Neural cell (in vitro differentiated cells): ENCODE measurements at regions not wholly inside any gene's neighbourhood (a gene's known extent, or its start where the extent isn't known, plus 50 kb on each side); places are given as distances from the start of the nearest gene placed in this dataset.
"Not testable (repeated sequence)": the region's sequence is repeated elsewhere in the genome, so short reads cannot be mapped to it uniquely, and the experiment has no call there.

Experiments
- H2AFZ ChIP-seq: fragments of 200-600, 300-800 bp; sonication (generic), shearing (Covaris generic); 2 replicates; pipeline ENCODE4 v1.6.0; 2014; ENCODE audit warnings: low read depth, mild to moderate bottlenecking, antibody characterized with exemption, low read length, moderate library complexity
- H3F3A ChIP-seq: fragments of 200-600 bp; shearing (Covaris generic); 2 replicates; pipeline ENCODE4 v1.6.1; 2016; ENCODE audit warnings: mild to moderate bottlenecking, moderate library complexity, mixed read lengths, antibody characterized with exemption, low read length; ENCODE audit not compliant: insufficient read depth, poor library complexity, severe bottlenecking
- H3K27ac ChIP-seq: fragments of 200-600, 300-800 bp; sonication (generic), shearing (Covaris generic); 2 replicates; pipeline ENCODE4 v1.5.1; 2014; ENCODE audit warnings: mild to moderate bottlenecking, low read length, moderate library complexity
- H3K27me3 ChIP-seq: fragments of 300-800, 200-600 bp; sonication (generic), shearing (Covaris generic); 2 replicates; pipeline ENCODE4 v1.6.0; 2014; ENCODE audit warnings: mild to moderate bottlenecking, low read depth, low read length, moderate library complexity; ENCODE audit not compliant: insufficient read depth
- H3K36me3 ChIP-seq: fragments of 300-800, 200-600 bp; sonication (generic), shearing (Covaris generic); 2 replicates; pipeline ENCODE4 v1.5.1; 2014; ENCODE audit warnings: mild to moderate bottlenecking, antibody characterized with exemption, low read length, moderate library complexity; ENCODE audit not compliant: insufficient read depth
- H3K4me2 ChIP-seq: fragments of 300-800, 200-600 bp; sonication (generic), shearing (Covaris generic); 2 replicates; pipeline ENCODE4 v1.6.0; 2014; ENCODE audit warnings: mild to moderate bottlenecking, low read length
- H3K4me3 ChIP-seq: fragments of 300-800, 200-600 bp; sonication (generic), shearing (Covaris generic); 2 replicates; pipeline ENCODE4 v1.5.1; 2014; ENCODE audit warnings: mild to moderate bottlenecking, low read length, moderate library complexity
- H3K79me2 ChIP-seq: fragments of 200-600 bp; shearing (Covaris generic); replicated peaks from 2 replicates; pipeline ENCODE4 v1.6.0; 2014; ENCODE audit warnings: mild to moderate bottlenecking, low read length, moderate library complexity; ENCODE audit not compliant: insufficient read depth
- H3K9ac ChIP-seq: fragments of 300-800, 200-600 bp; sonication (generic), shearing (Covaris generic); 2 replicates; pipeline ENCODE4 v1.6.1; 2016; ENCODE audit warnings: mild to moderate bottlenecking, low read length, mixed read lengths
- H3K9me2 ChIP-seq: fragments of 200-600 bp; shearing (Covaris generic); 2 replicates; pipeline ENCODE4 v1.6.1; 2016; ENCODE audit warnings: mild to moderate bottlenecking, low read length, mixed read lengths; ENCODE audit not compliant: insufficient read depth
- H3K9me3 ChIP-seq: fragments of 200-600, 300-800 bp; sonication (generic), shearing (Covaris generic); 2 replicates; pipeline ENCODE4 v1.6.1; 2016; ENCODE audit warnings: mild to moderate bottlenecking, mixed run types, low read length, moderate library complexity, mixed read lengths
- H4K20me1 ChIP-seq: fragments of 200-600 bp; shearing (Covaris generic); 2 replicates; pipeline ENCODE4 v1.6.1; 2016; ENCODE audit warnings: mild to moderate bottlenecking, mixed run types; ENCODE audit not compliant: insufficient read depth

- not testable (repeated sequence) for H3K27me3 ChIP-seq, H3K36me3 ChIP-seq, H3K79me2 ChIP-seq, H3K4me2 ChIP-seq, H3K4me3 ChIP-seq, H3K9me3 ChIP-seq, H2AFZ ChIP-seq, H3K9ac ChIP-seq, H3K27ac ChIP-seq, H4K20me1 ChIP-seq, H3F3A ChIP-seq, H3K9me2 ChIP-seq
Observed at GRCh38 chr1:146522345-146522744, 293.5 kb upstream of the NOTCH2NLA start.

GRCh38 chr1:146521804-146522203 is 293.0 kb upstream of the NOTCH2NLA start:
- not testable (repeated sequence) for H3K4me2 ChIP-seq, H3K4me3 ChIP-seq, H3K9ac ChIP-seq, H3K9me3 ChIP-seq, H3K9me2 ChIP-seq, H4K20me1 ChIP-seq, H3F3A ChIP-seq, H3K27ac ChIP-seq, H3K27me3 ChIP-seq, H3K79me2 ChIP-seq, H2AFZ ChIP-seq, H3K36me3 ChIP-seq

- not testable (repeated sequence) for H2AFZ ChIP-seq, H3K9me2 ChIP-seq, H3K27me3 ChIP-seq, H3F3A ChIP-seq, H3K4me3 ChIP-seq, H3K9me3 ChIP-seq, H4K20me1 ChIP-seq, H3K4me2 ChIP-seq, H3K27ac ChIP-seq, H3K9ac ChIP-seq, H3K36me3 ChIP-seq, H3K79me2 ChIP-seq
Observed at GRCh38 chr1:146513754-146514153, 284.9 kb upstream of the NOTCH2NLA start.

GRCh38 chr1:146511047-146511777 is 282.4 kb upstream of the NOTCH2NLA start:
- not testable (repeated sequence) for H3K9ac ChIP-seq, H3K27ac ChIP-seq, H4K20me1 ChIP-seq, H3K9me3 ChIP-seq, H3F3A ChIP-seq, H3K9me2 ChIP-seq, H3K36me3 ChIP-seq, H2AFZ ChIP-seq, H3K79me2 ChIP-seq, H3K4me3 ChIP-seq, H3K27me3 ChIP-seq, H3K4me2 ChIP-seq

DNA sequence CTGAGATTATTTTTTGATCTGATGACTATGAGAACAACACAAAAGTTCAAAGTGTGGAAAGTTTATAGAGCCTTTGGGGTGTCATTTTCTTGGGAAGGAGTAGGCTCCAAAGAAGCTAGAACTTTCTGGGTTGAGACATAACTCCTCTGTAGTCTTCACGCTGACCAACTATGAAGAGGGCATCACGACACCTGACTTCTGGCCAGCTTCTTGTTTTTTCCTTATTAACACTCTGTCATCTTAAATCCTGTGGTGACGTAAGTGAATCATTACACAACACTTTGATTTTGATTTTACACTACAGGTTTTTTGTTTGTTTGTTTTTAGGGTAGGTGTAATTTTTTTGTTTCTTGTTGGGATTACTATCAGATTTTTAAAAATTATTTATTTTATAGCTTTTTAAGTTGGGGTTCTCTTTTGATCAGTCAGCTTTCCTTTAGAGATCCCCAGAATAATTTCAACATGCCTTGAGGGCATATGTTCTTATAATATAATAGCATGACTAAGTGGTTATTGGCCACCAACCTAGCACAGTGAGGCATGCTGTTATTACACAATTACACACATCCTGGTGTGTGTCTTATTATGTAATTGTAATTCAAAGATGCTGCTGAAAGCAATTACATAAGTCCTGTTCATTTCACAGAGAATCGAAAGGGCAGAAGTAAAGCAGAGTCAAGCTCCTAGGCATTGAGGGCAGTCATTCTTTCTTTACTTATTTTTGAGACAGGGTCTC is 281.6 kb upstream of the NOTCH2NLA start:
- H3K27ac ChIP-seq, H3K9me2 ChIP-seq, H3K4me2 ChIP-seq, H3F3A ChIP-seq, H3K4me3 ChIP-seq, H4K20me1 ChIP-seq, H3K9me3 ChIP-seq, H3K27me3 ChIP-seq, H3K36me3 ChIP-seq, H2AFZ ChIP-seq, H3K79me2 ChIP-seq, H3K9ac ChIP-seq: not testable (repeated sequence)

DNA sequence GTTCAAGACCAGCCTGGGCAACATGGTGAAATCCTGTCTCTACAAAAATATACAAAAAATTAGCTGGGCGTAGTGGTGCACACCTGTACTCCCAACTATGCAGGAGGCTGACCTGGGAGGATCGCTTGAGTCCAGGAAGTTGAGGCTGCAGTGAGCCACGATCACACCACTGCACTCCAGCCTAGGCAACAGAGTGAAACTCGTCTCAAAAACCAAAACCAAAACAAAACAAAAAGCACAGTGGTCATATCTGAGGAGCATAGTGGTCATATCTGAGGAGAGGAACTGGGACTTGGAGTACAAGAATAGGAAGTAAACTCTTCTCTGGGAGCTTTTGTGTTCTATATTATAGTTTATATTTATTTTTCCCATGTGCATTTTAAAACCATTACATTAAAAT is 275.3 kb upstream of the NOTCH2NLA start:
- H2AFZ ChIP-seq, H3K9me2 ChIP-seq, H3K36me3 ChIP-seq, H3K9me3 ChIP-seq, H3K4me2 ChIP-seq, H3K9ac ChIP-seq, H4K20me1 ChIP-seq, H3K79me2 ChIP-seq, H3K4me3 ChIP-seq, H3K27me3 ChIP-seq, H3K27ac ChIP-seq, H3F3A ChIP-seq: not testable (repeated sequence)

GRCh38 chr1:146487555-146487954 is 258.7 kb upstream of the NOTCH2NLA start:
- H3K4me3 ChIP-seq, H3K9ac ChIP-seq, H2AFZ ChIP-seq, H3F3A ChIP-seq, H3K27me3 ChIP-seq, H3K9me3 ChIP-seq, H3K36me3 ChIP-seq, H4K20me1 ChIP-seq, H3K79me2 ChIP-seq, H3K9me2 ChIP-seq, H3K4me2 ChIP-seq, H3K27ac ChIP-seq: not testable (repeated sequence)

DNA sequence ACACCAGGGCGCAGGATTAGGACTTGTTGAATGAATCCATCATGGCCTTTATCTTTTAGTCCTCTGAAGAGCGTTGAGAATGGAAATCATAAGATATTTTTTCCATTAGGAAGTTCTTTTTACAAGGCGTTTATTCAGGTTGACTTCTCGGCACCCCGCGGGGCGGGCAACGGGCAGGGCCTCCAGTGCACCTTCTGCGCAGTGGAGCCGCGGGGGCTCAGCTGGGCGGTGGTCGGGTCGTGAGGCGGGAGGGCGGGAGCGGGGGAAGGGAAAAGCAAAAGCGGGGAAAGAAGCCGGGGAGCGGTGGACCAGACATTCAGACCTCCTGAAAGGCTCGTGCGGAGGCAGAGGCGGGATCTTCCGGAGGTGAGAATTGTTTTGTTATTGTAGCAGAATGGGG is 258.3 kb upstream of the NOTCH2NLA start:
- not testable (repeated sequence) for H3K4me3 ChIP-seq, H3K9me2 ChIP-seq, H3K36me3 ChIP-seq, H3K27me3 ChIP-seq, H3K4me2 ChIP-seq, H3K9ac ChIP-seq, H3K9me3 ChIP-seq, H3F3A ChIP-seq, H2AFZ ChIP-seq, H3K27ac ChIP-seq, H4K20me1 ChIP-seq, H3K79me2 ChIP-seq
